Esophagus (tissue), 2 donors: ENCODE measurements at regions not wholly inside any gene's neighbourhood (a gene's known extent, or its start where the extent isn't known, plus 50 kb on each side); places are given as distances from the start of the nearest gene placed in this dataset.

ENCODE experiments used
- H3K27ac ChIP-seq, 2 donors: one replicate each; pipeline ENCODE4 v1.5.1; 2013; ENCODE audit warnings: low read depth in 2 of 2, mild to moderate bottlenecking in 2 of 2, inconsistent platforms in 1 of 2, low read length in 1 of 2, moderate library complexity in 1 of 2
- H3K27me3 ChIP-seq, 2 donors: one replicate each; pipeline ENCODE4 v1.6.1; 2013; ENCODE audit warnings: low read length in 2 of 2, control low read depth in 1 of 2, mild to moderate bottlenecking in 1 of 2; ENCODE audit not compliant: insufficient read depth in 2 of 2, control insufficient read depth in 1 of 2
- H3K36me3 ChIP-seq, 2 donors: one replicate each; pipeline ENCODE4 v1.6.1; 2013; ENCODE audit warnings: low read length in 1 of 2; ENCODE audit not compliant: control insufficient read depth in 2 of 2, insufficient read depth in 2 of 2
- H3K4me1 ChIP-seq, 2 donors: one replicate each; pipeline ENCODE4 v1.6.1; 2013; ENCODE audit warnings: low read length in 1 of 2; ENCODE audit not compliant: control insufficient read depth in 2 of 2, insufficient read depth in 2 of 2
- H3K4me3 ChIP-seq, 2 donors: one replicate each; pipeline ENCODE4 v1.5.1; 2013; ENCODE audit warnings: low read length in 2 of 2, mild to moderate bottlenecking in 2 of 2, low read depth in 1 of 2, moderate library complexity in 1 of 2
- H3K9me3 ChIP-seq, 2 donors: one replicate each; pipeline ENCODE4 v1.6.1; 2013; ENCODE audit warnings: mild to moderate bottlenecking in 2 of 2, low read depth in 1 of 2, low read length in 1 of 2, moderate library complexity in 1 of 2; ENCODE audit not compliant: control insufficient read depth in 2 of 2, insufficient read depth in 1 of 2
- WGBS, 2 donors: extraction: QIAGEN DNeasy Blood & Tissue Kit; methylation state at CpG; one replicate each; pipeline ENCODE4 v1.1.7; 2013; 5-methylcytosine and 5-hydroxymethylcytosine counted together
- donor health status: healthy with polysubstance abuse.
- donor health status: Bipolar disorder and iron deficiency.

DNA sequence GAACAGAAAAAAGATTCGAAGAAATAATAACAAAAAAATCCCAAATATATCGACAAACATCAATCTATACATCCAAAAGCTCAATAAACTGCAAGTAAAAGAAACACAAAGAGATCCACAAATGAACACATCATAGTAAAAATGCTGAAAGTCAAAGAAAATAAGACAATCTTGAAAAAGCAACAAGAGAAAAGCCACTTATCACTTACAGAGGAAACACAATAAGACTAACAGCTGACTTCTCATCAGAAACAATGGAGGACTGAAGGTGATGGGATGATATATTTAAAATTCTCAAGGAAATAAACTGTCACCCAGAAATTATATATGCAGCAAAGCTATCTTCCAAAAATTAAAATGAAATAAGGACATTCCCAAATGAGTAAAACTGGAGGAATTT lies 140.3 kb downstream of the NDUFA10 start:
- H3K36me3 ChIP-seq, result no peaks in the 10 kb centered on the region
- no peak overlapping the region for H3K27ac ChIP-seq
- peaks cover 0 to 2% of the 10 kb centered on the region in 2 donors for H3K4me1 ChIP-seq
- H3K4me3 ChIP-seq, result no peak overlapping the region
- peaks cover 5 to 8% of the 10 kb centered on the region in 2 donors for H3K9me3 ChIP-seq
- no peaks in the 10 kb centered on the region for H3K27me3 ChIP-seq
- WGBS, 2 donors, result 95 to 97% methylated on average over 2 of the region's 2 CpGs

DNA sequence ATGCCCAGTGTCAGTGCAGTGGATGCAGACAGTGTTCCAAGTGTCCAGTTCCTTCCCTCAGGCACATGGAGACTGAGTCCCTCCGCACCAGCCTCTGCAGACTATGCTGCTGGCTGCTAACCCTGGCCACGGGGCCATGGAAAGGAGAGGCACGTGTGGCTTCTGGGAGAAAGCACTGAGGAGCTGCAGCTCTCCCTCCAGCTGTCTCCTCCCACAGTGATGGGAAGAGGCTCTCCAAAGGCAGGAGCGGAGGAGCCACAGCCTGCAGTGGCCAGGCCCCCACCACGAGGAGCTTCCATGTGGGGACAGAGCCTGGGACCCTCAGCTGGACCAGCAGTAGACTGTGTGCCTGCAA lies 141.1 kb downstream of the NDUFA10 start:
- Histone ChIP-seq H3K4me1 (peaks cover 0 to 2% of the 10 kb centered on the region in 2 donors), H3K27me3 (no peaks in the 10 kb centered on the region), H3K36me3 (no peaks in the 10 kb centered on the region), H3K9me3 (peaks cover 5 to 8% of the 10 kb centered on the region in 2 donors), H3K27ac (no peak overlapping the region), H3K4me3 (no peak overlapping the region)
- 90 to 92% methylated on average over 5 of the region's 5 CpGs for WGBS, 2 donors

DNA sequence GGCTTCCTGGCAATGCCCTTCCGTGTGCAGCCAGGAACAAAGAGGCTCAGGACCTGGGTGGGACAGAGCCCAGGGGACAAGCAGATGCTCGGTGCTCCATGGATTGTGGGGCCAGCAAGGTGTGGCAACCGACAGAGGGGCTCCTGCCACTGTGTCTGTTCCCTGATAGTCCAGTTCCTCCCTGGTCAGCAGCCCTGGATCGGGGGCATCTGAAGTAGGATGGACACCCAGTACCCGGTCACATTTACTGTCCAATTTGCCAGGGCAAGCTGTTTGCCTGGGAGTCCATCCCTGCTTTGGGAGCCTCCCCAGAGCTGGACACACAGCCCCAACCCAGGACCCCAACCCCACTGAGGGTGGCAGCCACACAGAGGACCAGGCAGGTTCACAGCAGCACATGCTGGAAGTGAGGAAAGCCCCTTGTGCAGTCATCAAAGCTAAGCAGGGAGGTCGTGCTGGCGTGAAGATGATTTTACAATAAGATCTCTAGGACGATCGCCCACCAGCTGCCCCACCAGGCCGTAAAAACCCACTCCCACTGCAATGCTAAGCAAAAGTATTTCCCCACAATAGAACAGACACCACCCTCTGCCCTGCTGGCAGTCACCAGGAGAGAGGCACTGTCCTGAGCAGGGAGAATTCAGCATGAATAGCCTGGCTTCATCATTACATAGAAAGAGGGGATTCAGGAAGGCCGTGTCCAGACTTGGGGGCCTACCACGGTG lies 141.7 kb downstream of the NDUFA10 start:
- Histone ChIP-seq H3K27me3 (no peaks in the 10 kb centered on the region), H3K9me3 (peaks cover 5 to 8% of the 10 kb centered on the region in 2 donors), H3K27ac (no peak overlapping the region), H3K4me1 (peaks cover 0 to 2% of the 10 kb centered on the region in 2 donors), H3K36me3 (no peaks in the 10 kb centered on the region), H3K4me3 (no peak overlapping the region)
- WGBS, 2 donors, result 78 to 91% methylated on average over 12 of the region's 12 CpGs

DNA sequence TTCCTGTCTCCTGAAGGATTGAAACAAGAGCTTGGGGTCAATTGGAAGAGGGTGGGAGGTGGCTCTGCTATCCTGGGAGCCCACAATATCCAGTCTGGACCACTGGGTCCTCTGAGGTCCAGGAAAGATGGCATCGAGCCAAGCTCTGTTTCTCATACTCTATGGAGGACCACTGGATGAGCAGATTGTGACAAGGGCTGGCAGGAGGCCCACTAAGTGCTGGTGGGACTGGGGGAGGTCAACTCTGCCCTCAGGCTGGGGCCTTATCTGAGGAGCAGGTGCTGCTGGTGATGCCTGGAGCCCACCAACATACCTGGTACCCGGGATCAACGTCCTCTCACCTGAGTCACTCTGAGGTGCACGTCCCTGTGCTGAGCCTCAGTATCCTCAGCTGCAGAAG lies 142.4 kb downstream of the NDUFA10 start:
- 69 to 76% methylated on average over 4 of the region's 4 CpGs for WGBS, 2 donors
- no peaks in the 10 kb centered on the region for H3K36me3 ChIP-seq
- H3K4me3 ChIP-seq, result no peak overlapping the region
- H3K9me3 ChIP-seq, result peaks cover 5 to 8% of the 10 kb centered on the region in 2 donors
- peaks cover 0 to 2% of the 10 kb centered on the region in 2 donors for H3K4me1 ChIP-seq
- H3K27me3 ChIP-seq, result no peaks in the 10 kb centered on the region
- no peak overlapping the region for H3K27ac ChIP-seq

DNA sequence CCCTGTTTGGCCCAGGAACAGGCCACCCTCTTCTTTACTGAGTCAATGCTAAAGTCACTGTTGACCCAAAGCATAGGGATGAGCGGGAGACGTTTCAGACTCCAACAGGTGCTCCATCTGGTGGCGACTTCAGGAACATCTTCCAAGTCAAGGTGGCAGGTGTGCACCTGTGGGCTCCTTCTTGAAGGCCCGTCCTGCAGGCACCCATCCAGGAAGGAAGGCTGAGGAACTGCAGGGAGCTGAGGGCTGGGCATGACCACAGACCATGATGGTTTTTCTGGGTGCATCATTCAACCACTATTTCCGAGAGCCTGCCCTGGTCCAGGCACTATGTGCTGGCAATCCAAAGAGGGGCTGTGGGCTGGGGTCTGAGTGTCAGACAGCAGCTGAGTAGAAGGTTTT lies 142.8 kb downstream of the NDUFA10 start:
- 17 to 27% methylated on average over 5 of the region's 5 CpGs for WGBS, 2 donors
- peaks cover 5 to 8% of the 10 kb centered on the region in 2 donors for H3K9me3 ChIP-seq
- no peaks in the 10 kb centered on the region for H3K27me3 ChIP-seq
- no peak overlapping the region for H3K4me3 ChIP-seq
- H3K4me1 ChIP-seq, result peaks cover 0 to 2% of the 10 kb centered on the region in 2 donors
- no peaks in the 10 kb centered on the region for H3K36me3 ChIP-seq
- no peak overlapping the region for H3K27ac ChIP-seq

DNA sequence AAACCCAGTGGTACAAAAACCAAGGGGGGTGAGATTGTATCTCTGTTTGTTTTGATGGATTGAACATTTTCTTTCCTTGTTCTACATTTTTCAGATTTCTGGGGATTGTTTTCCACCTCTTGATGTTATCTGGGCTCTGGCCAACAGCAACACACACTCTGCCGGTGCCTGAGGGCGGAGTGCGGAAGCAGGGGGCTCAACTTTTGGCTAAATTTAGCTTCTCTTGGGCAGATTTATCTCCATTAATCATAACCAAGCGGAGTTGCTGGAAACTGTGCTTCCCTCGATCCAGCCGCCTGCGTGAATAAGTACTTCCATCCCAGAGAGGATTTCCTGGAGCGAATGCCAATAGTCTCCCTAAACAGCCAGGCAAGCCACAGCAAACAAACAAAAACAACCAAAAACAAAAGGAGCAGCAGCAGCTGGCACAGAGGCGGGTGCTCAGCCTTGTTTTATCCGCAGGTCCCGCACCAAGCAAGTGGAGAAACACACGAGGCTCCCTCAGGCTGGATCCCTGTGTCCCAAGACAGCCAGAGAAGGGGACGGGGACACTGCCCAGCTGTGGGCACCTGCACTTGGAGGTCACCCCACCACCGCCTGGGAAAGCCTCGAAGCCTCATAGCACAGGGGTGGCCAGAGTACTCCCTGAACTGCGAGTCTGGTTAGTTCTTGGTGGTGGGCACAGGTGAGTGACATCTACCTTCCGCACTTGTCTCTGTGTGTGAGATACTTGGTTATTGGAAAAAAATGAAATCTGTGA lies 143.4 kb downstream of the NDUFA10 start:
- Histone ChIP-seq H3K4me3 (no peak overlapping the region), H3K9me3 (peaks cover 5 to 8% of the 10 kb centered on the region in 2 donors), H3K36me3 (no peaks in the 10 kb centered on the region), H3K4me1 (peaks cover 0 to 2% of the 10 kb centered on the region in 2 donors), H3K27ac (peak overlapping the region in 1 of 2 donors; percentile 2), H3K27me3 (no peaks in the 10 kb centered on the region)
- WGBS, 2 donors, result 49% methylated on average over 17 of the region's 17 CpGs

DNA sequence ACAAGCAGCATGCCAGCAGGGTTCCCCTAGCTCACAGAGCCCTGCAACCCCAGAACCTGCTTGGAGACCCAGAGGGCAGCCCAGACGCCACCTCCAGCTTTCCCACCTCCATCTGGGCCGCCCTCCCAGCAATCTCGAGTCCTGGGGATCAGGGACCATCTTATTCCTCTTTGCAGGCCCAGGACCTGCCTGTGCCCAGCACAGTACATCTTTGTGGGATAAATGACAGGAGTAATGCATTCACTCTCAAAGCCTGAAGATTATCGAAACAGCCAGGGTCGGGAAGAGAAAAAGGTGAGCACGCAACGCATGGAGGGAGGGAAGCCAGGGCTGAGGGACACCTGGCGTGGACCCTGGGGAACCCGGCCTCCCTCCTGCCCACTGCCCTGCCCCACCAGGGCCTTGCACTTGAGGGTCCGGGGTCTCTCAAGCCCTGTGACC lies 144.1 kb downstream of the NDUFA10 start:
- Histone ChIP-seq H3K27me3 (no peaks in the 10 kb centered on the region), H3K4me1 (peaks cover 0 to 2% of the 10 kb centered on the region in 2 donors), H3K36me3 (no peaks in the 10 kb centered on the region), H3K27ac (no peak overlapping the region), H3K4me3 (no peak overlapping the region), H3K9me3 (peaks cover 5 to 8% of the 10 kb centered on the region in 2 donors)
- 70 to 77% methylated on average over 10 of the region's 10 CpGs for WGBS, 2 donors

DNA sequence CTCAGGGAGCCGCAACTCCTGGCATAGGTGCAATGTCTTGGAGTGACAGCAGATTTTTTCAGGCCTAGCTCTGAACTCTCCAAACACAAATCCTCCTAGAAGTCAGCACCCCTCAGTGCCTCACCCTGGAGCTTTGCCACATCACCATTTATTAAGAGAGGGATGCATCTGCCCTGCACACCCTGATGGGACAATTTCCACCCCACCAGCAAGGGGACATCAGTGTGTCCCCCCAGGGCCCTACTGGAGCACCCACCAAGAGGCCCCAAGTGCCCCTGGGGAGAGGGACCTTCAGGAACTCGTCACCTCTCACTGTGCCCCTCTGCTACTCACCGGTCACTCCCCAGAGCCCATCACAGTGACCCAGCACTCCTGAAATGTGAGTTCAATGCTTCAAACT lies 144.7 kb downstream of the NDUFA10 start:
- Histone ChIP-seq H3K36me3 (no peaks in the 10 kb centered on the region), H3K27ac (no peak overlapping the region), H3K4me3 (no peak overlapping the region), H3K27me3 (no peaks in the 10 kb centered on the region), H3K9me3 (peaks cover 5 to 6% of the 10 kb centered on the region in 2 donors), H3K4me1 (peaks cover 0 to 2% of the 10 kb centered on the region in 2 donors)
- 83 to 93% methylated on average over 3 of the region's 3 CpGs for WGBS, 2 donors

DNA sequence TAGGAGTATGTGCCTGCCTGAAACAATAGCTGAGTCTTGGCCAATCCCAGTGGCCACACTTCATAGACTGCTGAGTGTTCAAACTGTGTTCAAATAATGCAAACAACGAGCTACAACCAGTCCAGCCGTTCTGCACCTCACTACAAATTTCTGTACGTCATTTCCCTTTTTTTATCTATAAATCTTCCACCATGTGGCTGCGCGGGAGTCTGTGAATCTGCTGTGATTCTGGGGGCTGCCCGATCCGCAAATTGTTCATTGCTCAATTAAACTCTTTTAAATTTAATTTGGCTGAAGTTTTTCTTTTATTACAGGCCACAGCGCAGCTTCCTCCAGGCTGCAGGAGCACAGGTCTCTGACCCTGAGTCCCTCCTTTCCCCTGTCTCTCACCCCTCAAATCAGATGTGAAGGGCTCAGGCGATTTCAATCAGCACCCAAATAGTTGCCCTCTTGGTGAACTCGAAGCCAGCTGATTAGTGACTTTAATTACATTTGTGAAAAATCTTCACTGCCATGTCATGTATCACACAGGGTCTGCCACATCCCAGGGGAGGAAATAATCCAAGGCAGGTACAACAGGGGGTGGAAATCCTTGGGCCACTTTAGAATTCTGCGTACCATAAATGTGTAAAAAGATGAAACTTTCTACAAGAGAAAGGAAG lies 145.6 kb downstream of the NDUFA10 start:
- no peak overlapping the region for H3K4me3 ChIP-seq
- H3K27ac ChIP-seq, result no peak overlapping the region
- H3K36me3 ChIP-seq, result no peaks in the 10 kb centered on the region
- peaks cover 0 to 2% of the 10 kb centered on the region in 2 donors for H3K4me1 ChIP-seq
- peaks cover 5 to 6% of the 10 kb centered on the region in 2 donors for H3K9me3 ChIP-seq
- no peaks in the 10 kb centered on the region for H3K27me3 ChIP-seq
- 82 to 86% methylated on average over 11 of the region's 11 CpGs for whole genome bisulfite sequencing, 2 donors
